ENCODE measurements at regions not wholly inside any gene's neighbourhood (a gene's known extent, or its start where the extent isn't known, plus 50 kb on each side); places are given as distances from the start of the nearest gene placed in this dataset.

GRCh38 chr10:45058992-45059561 is 58.4 kb downstream of the ZNF22 start:
- TF ChIP-seq CTCF (IDR thresholded peaks at IDR 0.05), result peak in 1 of 6 experiments; percentile 4
- TF ChIP-seq POLR2A (IDR thresholded peaks at IDR 0.05), result no peak

Measured in esophagus squamous epithelium (tissue), 4 donors.